H9 (cell line): ENCODE measurements at regions not wholly inside any gene's neighbourhood (a gene's known extent, or its start where the extent isn't known, plus 50 kb on each side); places are given as distances from the start of the nearest gene placed in this dataset.

Experiments
- DNase-seq: peaks from one replicate; pipeline ENCODE4 v3.0.0-alpha.2; 2017
- H2AFZ ChIP-seq: one replicate; pipeline ENCODE4 v1.6.1; 2013; ENCODE audit warnings: mild to moderate bottlenecking, low read length, control low read depth, moderate library complexity
- H2AK5ac ChIP-seq: 2 replicates; pipeline ENCODE4 v1.6.1; 2013; ENCODE audit warnings: low read length, control low read depth, mixed read lengths; ENCODE audit not compliant: insufficient read length
- H2BK120ac ChIP-seq: one replicate; pipeline ENCODE4 v1.6.1; 2013; ENCODE audit warnings: low read depth, mild to moderate bottlenecking, low read length, control low read depth, inconsistent platforms; ENCODE audit not compliant: poor library complexity, severe bottlenecking
- H2BK12ac ChIP-seq: 2 replicates; pipeline ENCODE4 v1.6.1; 2013; ENCODE audit warnings: low read length, control low read depth, mixed read lengths, low read depth; ENCODE audit not compliant: insufficient read length
- H2BK15ac ChIP-seq: 2 replicates; pipeline ENCODE4 v1.6.1; 2013; ENCODE audit warnings: low read depth, low read length, control low read depth
- H2BK20ac ChIP-seq: one replicate; pipeline ENCODE4 v1.6.1; 2013; ENCODE audit warnings: low read depth, mild to moderate bottlenecking, low read length, control low read depth, inconsistent platforms; ENCODE audit not compliant: poor library complexity, severe bottlenecking
- H2BK5ac ChIP-seq: 2 replicates; pipeline ENCODE4 v1.6.1; 2013; ENCODE audit warnings: low read length, control low read depth, mixed read lengths; ENCODE audit not compliant: insufficient read length
- H3K14ac ChIP-seq: 2 replicates; pipeline ENCODE4 v1.6.1; 2013; ENCODE audit warnings: low read length, control low read depth; ENCODE audit not compliant: insufficient read depth
- H3K18ac ChIP-seq: 2 replicates; pipeline ENCODE4 v1.6.1; 2013; ENCODE audit warnings: low read depth, mild to moderate bottlenecking, mixed read lengths, low read length, control low read depth; ENCODE audit not compliant: insufficient read length
- H3K23ac ChIP-seq: 2 replicates; pipeline ENCODE4 v1.6.1; 2013; ENCODE audit warnings: low read length, control low read depth, mixed read lengths, low read depth; ENCODE audit not compliant: insufficient read length
- H3K23me2 ChIP-seq: 2 replicates; pipeline ENCODE4 v1.6.1; 2013; ENCODE audit warnings: low read depth, mild to moderate bottlenecking, mixed read lengths, low read length, control low read depth; ENCODE audit not compliant: insufficient read length, poor library complexity, severe bottlenecking
- H3K27ac ChIP-seq: 2 replicates; pipeline ENCODE4 v1.5.1; 2013; ENCODE audit warnings: low read length, control low read depth, mixed read lengths, low read depth; ENCODE audit not compliant: insufficient read length
- H3K27me3 ChIP-seq: 2 replicates; pipeline ENCODE4 v1.6.1; 2013; ENCODE audit warnings: low read length, control low read depth, inconsistent platforms; ENCODE audit not compliant: insufficient read depth
- H3K4ac ChIP-seq: 2 replicates; pipeline ENCODE4 v1.6.1; 2013; ENCODE audit warnings: low read depth, mild to moderate bottlenecking, control low read depth, inconsistent platforms, low read length, moderate library complexity
- H3K4me1 ChIP-seq: 2 replicates; pipeline ENCODE4 v1.6.1; 2013; ENCODE audit warnings: low read length, control low read depth, inconsistent platforms; ENCODE audit not compliant: insufficient read depth
- H3K4me2 ChIP-seq: 2 replicates; pipeline ENCODE4 v1.6.1; 2013; ENCODE audit warnings: low read length, control low read depth, mixed read lengths; ENCODE audit not compliant: insufficient read length, insufficient read depth
- H3K56ac ChIP-seq: 2 replicates; pipeline ENCODE4 v1.6.1; 2013; ENCODE audit warnings: low read depth, mild to moderate bottlenecking, mixed read lengths, low read length, control low read depth; ENCODE audit not compliant: insufficient read length
- H3K79me1 ChIP-seq: 2 replicates; pipeline ENCODE4 v1.6.1; 2013; ENCODE audit warnings: low read depth, mild to moderate bottlenecking, moderate library complexity, low read length, control low read depth, inconsistent platforms; ENCODE audit not compliant: insufficient read depth, poor library complexity, severe bottlenecking
- H3K79me2 ChIP-seq: 2 replicates; pipeline ENCODE4 v1.6.1; 2013; ENCODE audit warnings: low read length, control low read depth, inconsistent platforms; ENCODE audit not compliant: insufficient read depth
- H3K9ac ChIP-seq: 2 replicates; pipeline ENCODE4 v1.6.1; 2013; ENCODE audit warnings: low read length, control low read depth, mixed read lengths; ENCODE audit not compliant: insufficient read length; ENCODE audit errors: extremely low read depth
- H3K9me3 ChIP-seq: one replicate; pipeline ENCODE4 v1.6.1; 2013; ENCODE audit warnings: low read depth, low read length, inconsistent platforms; ENCODE audit not compliant: control insufficient read depth
- H3T11ph ChIP-seq: one replicate; pipeline ENCODE4 v1.6.1; 2013; ENCODE audit warnings: mild to moderate bottlenecking, low read length, control low read depth, inconsistent platforms
- H4K20me1 ChIP-seq: one replicate; pipeline ENCODE4 v1.6.1; 2013; ENCODE audit not compliant: control insufficient read depth, insufficient read length, insufficient read depth
- H4K5ac ChIP-seq: 2 replicates; pipeline ENCODE4 v1.6.1; 2013; ENCODE audit warnings: low read depth, mild to moderate bottlenecking, mixed read lengths, low read length, control low read depth; ENCODE audit not compliant: insufficient read length
- H4K8ac ChIP-seq: replicated peaks from 2 replicates; pipeline ENCODE4 v1.6.1; 2013; ENCODE audit warnings: low read length, control low read depth, mixed read lengths, low read depth; ENCODE audit not compliant: insufficient read length
- H4K91ac ChIP-seq: 2 replicates; pipeline ENCODE4 v1.6.1; 2013; ENCODE audit warnings: low read depth, mild to moderate bottlenecking, moderate library complexity, mixed read lengths, low read length, control low read depth; ENCODE audit not compliant: insufficient read length
- H3K27ac Mint-ChIP-seq, 3 experiments: 2 replicates in 2 of 3; 3 replicates in 1 of 3; pipeline ENCODE4 v1.8.0; 2020 to 2021; ENCODE audit warnings: mixed read lengths in 3 of 3, mild to moderate bottlenecking in 1 of 3, moderate library complexity in 1 of 3
- H3K27me3 Mint-ChIP-seq: 2 replicates; pipeline ENCODE4 v1.8.0; 2021; ENCODE audit warnings: low read depth, mild to moderate bottlenecking, moderate library complexity, mixed read lengths
- H3K36me3 Mint-ChIP-seq, 3 experiments: 2 replicates in 2 of 3; 3 replicates in 1 of 3; pipeline ENCODE4 v1.8.0; 2020 to 2021; ENCODE audit warnings: low read depth in 3 of 3, mixed read lengths in 3 of 3; ENCODE audit not compliant: insufficient read depth in 1 of 3
- H3K4me1 Mint-ChIP-seq, 2 experiments: 2 replicates each; pipeline ENCODE4 v1.8.0; 2020; ENCODE audit warnings: mixed read lengths in 2 of 2
- H3K4me3 Mint-ChIP-seq, 2 experiments: 2 replicates in 1 of 2; 3 replicates in 1 of 2; pipeline ENCODE4 v1.8.0; 2020 to 2021; ENCODE audit warnings: mild to moderate bottlenecking in 2 of 2, mixed read lengths in 2 of 2, moderate library complexity in 1 of 2
- H3K9me3 Mint-ChIP-seq, 2 experiments: 2 replicates in 1 of 2; 3 replicates in 1 of 2; pipeline ENCODE4 v1.8.0; 2020; ENCODE audit warnings: mild to moderate bottlenecking in 2 of 2, mixed read lengths in 2 of 2, moderate library complexity in 1 of 2
- CTCF ChIP-seq: fragments of 200-600 bp; sonication (generic); conservative IDR thresholded peaks from 3 replicates; pipeline ENCODE4 v1.8.0; 2021; ENCODE audit warnings: antibody characterized with exemption, mild to moderate bottlenecking

- no peaks in the 10 kb centered on the region for H3K79me1 ChIP-seq
- no peak overlapping the region for H2BK12ac ChIP-seq
- peaks cover 10% of the 10 kb centered on the region for H3K9me3 ChIP-seq
- no peak overlapping the region for H4K5ac ChIP-seq
- no peak overlapping the region for H3K4ac ChIP-seq
- no peaks in the 10 kb centered on the region for H3K79me2 ChIP-seq
- no peak overlapping the region for H2AFZ ChIP-seq
- peaks cover 0 to 2% (median 0%) of the 10 kb centered on the region in 3 experiments; a peak in 2 of 7 replicates for H3K36me3 Mint-ChIP-seq
- H3K4me3 Mint-ChIP-seq = no peak overlapping the region
- H4K20me1 ChIP-seq = no peaks in the 10 kb centered on the region
- H3K18ac ChIP-seq = no peak overlapping the region
- TF ChIP-seq CTCF = no peak
- peaks cover 53 to 54% of the 10 kb centered on the region in 2 experiments for H3K9me3 Mint-ChIP-seq
- H2BK5ac ChIP-seq = no peak overlapping the region
- H2AK5ac ChIP-seq = no peak overlapping the region
- no peak overlapping the region for H3K23ac ChIP-seq
- H3K27ac Mint-ChIP-seq = no peak overlapping the region
- H2BK15ac ChIP-seq = no peak overlapping the region
- no peaks in the 10 kb centered on the region for H3K4me1 ChIP-seq
- H3K4me1 Mint-ChIP-seq = no peaks in the 10 kb centered on the region
- H2BK20ac ChIP-seq = no peak overlapping the region
- H2BK120ac ChIP-seq = no peak overlapping the region
- no peak overlapping the region for H3T11ph ChIP-seq
- H3K27ac ChIP-seq = no peak overlapping the region
- H3K14ac ChIP-seq = no peak overlapping the region
- no peak for DNase-seq
- H3K56ac ChIP-seq = no peak overlapping the region
- no peak overlapping the region for H3K4me2 ChIP-seq
- no peak overlapping the region for H4K8ac ChIP-seq
- no peaks in the 10 kb centered on the region for H3K23me2 ChIP-seq
- H3K27me3 Mint-ChIP-seq = no peaks in the 10 kb centered on the region; the same call in 1 of the 2 replicates
- no peaks in the 10 kb centered on the region for H3K27me3 ChIP-seq
- no peak overlapping the region for H3K9ac ChIP-seq
- H4K91ac ChIP-seq = no peak overlapping the region
Measured at GRCh38 chrX:27309406-27309805, 153.7 kb downstream of the PPP4R3C start.
